ENCODE measurements at regions not wholly inside any gene's neighbourhood (a gene's known extent, or its start where the extent isn't known, plus 50 kb on each side); places are given as distances from the start of the nearest gene placed in this dataset.
A peak's percentile ranks its signal among the peaks of the same experiment; 100 is the strongest.

- no peak for DNase-seq (ENCODE audit: low spot score)
Observed at GRCh38 chr11:109749476-109749875, 327.5 kb downstream of the C11orf87 start.

- DNase-seq (ENCODE audit: low spot score), result no peak
Observed at GRCh38 chr11:109750964-109751363, 329.0 kb downstream of the C11orf87 start.

- DNase-seq (ENCODE audit: low spot score), result no peak
Observed at GRCh38 chr11:109752212-109752825, 330.3 kb downstream of the C11orf87 start.

GRCh38 chr11:109756521-109756920 lies 334.5 kb downstream of the C11orf87 start:
- no peak for DNase-seq (ENCODE audit: low spot score)

- no peak for DNase-seq (ENCODE audit: low spot score)
Observed at GRCh38 chr11:109756951-109757350, 335.0 kb downstream of the C11orf87 start.

- no peak for DNase-seq (ENCODE audit: low spot score)
Observed at GRCh38 chr11:109762546-109762945, 330.6 kb upstream of the ZC3H12C start.

GRCh38 chr11:109765709-109766311 lies 327.4 kb upstream of the ZC3H12C start:
- DNase-seq (ENCODE audit: low spot score), result no peak

- DNase-seq (ENCODE audit: low spot score), result no peak
Observed at GRCh38 chr11:109769858-109770257, 323.3 kb upstream of the ZC3H12C start.

- no peak for DNase-seq (ENCODE audit: low spot score)
Observed at GRCh38 chr11:109770323-109770722, 322.9 kb upstream of the ZC3H12C start.

GRCh38 chr11:109772892-109773291 lies 320.3 kb upstream of the ZC3H12C start:
- no peak for DNase-seq (ENCODE audit: low spot score)

- no peak for DNase-seq (ENCODE audit: low spot score)
Observed at GRCh38 chr11:109775686-109776085, 317.5 kb upstream of the ZC3H12C start.

GRCh38 chr11:109783014-109783413 lies 310.2 kb upstream of the ZC3H12C start:
- no peak for DNase-seq (ENCODE audit: low spot score)

GRCh38 chr11:109783840-109784239 lies 309.4 kb upstream of the ZC3H12C start:
- DNase-seq (ENCODE audit: low spot score), result peak; percentile 9

- no peak for DNase-seq (ENCODE audit: low spot score)
Observed at GRCh38 chr11:109784536-109784935, 308.7 kb upstream of the ZC3H12C start.

GRCh38 chr11:109785198-109785597 lies 308.0 kb upstream of the ZC3H12C start:
- no peak for DNase-seq (ENCODE audit: low spot score)

GRCh38 chr11:109785714-109786113 lies 307.5 kb upstream of the ZC3H12C start:
- no peak for DNase-seq (ENCODE audit: low spot score)

GRCh38 chr11:109788948-109789490 lies 304.2 kb upstream of the ZC3H12C start:
- no peak for DNase-seq (ENCODE audit: low spot score)

- no peak for DNase-seq (ENCODE audit: low spot score)
Observed at GRCh38 chr11:109789901-109790300, 303.3 kb upstream of the ZC3H12C start.

GRCh38 chr11:109791337-109791736 lies 301.9 kb upstream of the ZC3H12C start:
- no peak for DNase-seq (ENCODE audit: low spot score)

- no peak for DNase-seq (ENCODE audit: low spot score)
Observed at GRCh38 chr11:109794501-109794900, 298.7 kb upstream of the ZC3H12C start.

- no peak for DNase-seq (ENCODE audit: low spot score)
Observed at GRCh38 chr11:109795234-109795633, 298.0 kb upstream of the ZC3H12C start.

- DNase-seq (ENCODE audit: low spot score), result no peak
Observed at GRCh38 chr11:109796253-109796652, 296.9 kb upstream of the ZC3H12C start.

- DNase-seq (ENCODE audit: low spot score), result no peak
Observed at GRCh38 chr11:109798521-109798920, 294.7 kb upstream of the ZC3H12C start.

GRCh38 chr11:109799604-109800003 lies 293.6 kb upstream of the ZC3H12C start:
- DNase-seq (ENCODE audit: low spot score), result no peak

Measured in NAMALWA (cell line).